NCI-H2107 (cell line): ENCODE measurements at regions not wholly inside any gene's neighbourhood (a gene's known extent, or its start where the extent isn't known, plus 50 kb on each side); places are given as distances from the start of the nearest gene placed in this dataset.

Source experiments
- DNase-seq: peaks from one replicate; lab custom pipeline; 2025; lab: John Stamatoyannopoulos, UW

GRCh38 chr13:97786510-97786909 lies 167.0 kb upstream of the IPO5 start:
- no peak for DNase-seq

- no peak for DNase-seq
These were observed 155.9 kb upstream of the IPO5 start for GRCh38 chr13:97797553-97797952.

- DNase-seq = no peak
These were observed 155.2 kb upstream of the IPO5 start for GRCh38 chr13:97798171-97798821.

GRCh38 chr13:97798836-97799235 lies 154.6 kb upstream of the IPO5 start:
- no peak for DNase-seq

GRCh38 chr13:97802213-97802612 lies 151.3 kb upstream of the IPO5 start:
- DNase-seq = no peak

GRCh38 chr13:97809576-97809975 lies 143.9 kb upstream of the IPO5 start:
- no peak for DNase-seq

GRCh38 chr13:97810152-97810551 lies 143.3 kb upstream of the IPO5 start:
- no peak for DNase-seq

GRCh38 chr13:97822377-97822776 lies 131.1 kb upstream of the IPO5 start:
- DNase-seq = no peak

GRCh38 chr13:97826421-97827012 lies 127.0 kb upstream of the IPO5 start:
- no peak for DNase-seq

GRCh38 chr13:97834250-97834649 lies 119.2 kb upstream of the IPO5 start:
- no peak for DNase-seq

- DNase-seq = no peak
These were observed 110.3 kb upstream of the IPO5 start for GRCh38 chr13:97843189-97843588.

GRCh38 chr13:97844151-97844550 lies 109.3 kb upstream of the IPO5 start:
- no peak for DNase-seq

- DNase-seq = no peak
These were observed 104.6 kb upstream of the IPO5 start for GRCh38 chr13:97848886-97849285.

- peak; percentile 70 for DNase-seq
These were observed 104.2 kb upstream of the IPO5 start for GRCh38 chr13:97849305-97849704.

- DNase-seq = no peak
These were observed 102.2 kb upstream of the IPO5 start for GRCh38 chr13:97851269-97851668.

- DNase-seq = no peak
These were observed 101.1 kb upstream of the IPO5 start for GRCh38 chr13:97852181-97852874.

GRCh38 chr13:97853550-97853949 lies 99.9 kb upstream of the IPO5 start:
- no peak for DNase-seq

- peak; percentile 16 for DNase-seq
These were observed 97.7 kb upstream of the IPO5 start for GRCh38 chr13:97855570-97856303.

- no peak for DNase-seq
These were observed 97.2 kb upstream of the IPO5 start for GRCh38 chr13:97856304-97856675.

GRCh38 chr13:97858161-97858560 lies 95.3 kb upstream of the IPO5 start:
- no peak for DNase-seq

- DNase-seq = no peak
These were observed 87.1 kb upstream of the IPO5 start for GRCh38 chr13:97866346-97866745.

- no peak for DNase-seq
These were observed 86.7 kb upstream of the IPO5 start for GRCh38 chr13:97866751-97867150.

- no peak for DNase-seq
These were observed 80.1 kb upstream of the IPO5 start for GRCh38 chr13:97873398-97873797.
